DOHH2 (cell line): ENCODE measurements at regions not wholly inside any gene's neighbourhood (a gene's known extent, or its start where the extent isn't known, plus 50 kb on each side); places are given as distances from the start of the nearest gene placed in this dataset.

ENCODE experiments used
- H3F3A ChIP-seq: fragments of 200-600 bp; sonication (generic), shearing (Covaris generic); 2 replicates; pipeline ENCODE4 v1.6.0; 2016; ENCODE audit warnings: antibody characterized with exemption, mild to moderate bottlenecking; ENCODE audit not compliant: control insufficient read depth, insufficient read depth
- H3K27ac ChIP-seq: fragments of 200-600 bp; sonication (generic); 2 replicates; pipeline ENCODE4 v1.5.1; 2014; ENCODE audit warnings: low read depth, mild to moderate bottlenecking, low read length, moderate library complexity
- H3K27me3 ChIP-seq: fragments of 200-600 bp; sonication (generic); 2 replicates; pipeline ENCODE4 v1.6.1; 2014; ENCODE audit warnings: mild to moderate bottlenecking, low read length, mixed read lengths; ENCODE audit not compliant: control insufficient read depth
- H3K36me3 ChIP-seq: fragments of 200-600 bp; sonication (generic); 2 replicates; pipeline ENCODE4 v1.6.1; 2014; ENCODE audit warnings: mild to moderate bottlenecking, low read length, moderate library complexity, mixed read lengths; ENCODE audit not compliant: control insufficient read depth
- H3K4me1 ChIP-seq: fragments of 200-600 bp; sonication (generic); 2 replicates; pipeline ENCODE4 v1.6.1; 2014; ENCODE audit warnings: mild to moderate bottlenecking, low read length, mixed read lengths; ENCODE audit not compliant: control insufficient read depth
- H3K4me2 ChIP-seq: fragments of 200-600 bp; sonication (generic); 2 replicates; pipeline ENCODE4 v1.6.0; 2014; ENCODE audit warnings: mild to moderate bottlenecking, low read length, moderate library complexity
- H3K4me3 ChIP-seq: fragments of 200-600 bp; sonication (generic); 2 replicates; pipeline ENCODE4 v1.5.1; 2014; ENCODE audit warnings: mild to moderate bottlenecking, low read length, mixed read lengths
- H3K79me2 ChIP-seq: fragments of 200-600 bp; sonication (generic); 2 replicates; pipeline ENCODE4 v1.6.1; 2014; ENCODE audit warnings: mild to moderate bottlenecking, low read length, mixed read lengths; ENCODE audit not compliant: control insufficient read depth
- H3K9me2 ChIP-seq: fragments of 200-600 bp; sonication (generic); replicated peaks from 2 replicates; pipeline ENCODE4 v1.6.1; 2014; ENCODE audit warnings: mild to moderate bottlenecking, low read length, mixed read lengths; ENCODE audit not compliant: control insufficient read depth
- H3K9me3 ChIP-seq: fragments of 200-600 bp; sonication (generic); 2 replicates; pipeline ENCODE4 v1.6.1; 2014; ENCODE audit warnings: antibody characterized with exemption, low read length, mixed read lengths; ENCODE audit not compliant: control insufficient read depth, insufficient read depth
- H4K20me1 ChIP-seq: fragments of 200-600 bp; sonication (generic); 2 replicates; pipeline ENCODE4 v1.6.0; 2014; ENCODE audit warnings: low read depth, mild to moderate bottlenecking, antibody characterized with exemption, low read length, moderate library complexity; ENCODE audit not compliant: control insufficient read depth, insufficient read depth
- CTCF ChIP-seq: fragments of 200-600 bp; sonication (generic); IDR thresholded peaks from one replicate; pipeline ENCODE4 v1.5.1; 2014; ENCODE audit warnings: antibody characterized with exemption, mild to moderate bottlenecking, low read depth, low read length; ENCODE audit not compliant: poor library complexity, severe bottlenecking
- EZH2phosphoT487 ChIP-seq: fragments of 200-600 bp; sonication (generic); IDR thresholded peaks from 2 replicates; pipeline ENCODE4 v1.6.1; 2017; ENCODE audit warnings: borderline replicate concordance, mild to moderate bottlenecking, antibody characterized with exemption, low read length, moderate library complexity, mixed read lengths

GRCh38 chr4:86496094-86497080 is 97.7 kb upstream of the PTPN13 start:
- Histone ChIP-seq H3K9me3 (no peaks in the 10 kb centered on the region), H3K4me1 (peaks cover 8% of the 10 kb centered on the region; the same call in 1 of the 2 replicates), H3K27me3 (no peaks in the 10 kb centered on the region), H3K4me2 (no peak overlapping the region), H3K9me2 (no peaks in the 10 kb centered on the region), H3K4me3 (no peak overlapping the region), H3K36me3 (no peaks in the 10 kb centered on the region), H3F3A (no peaks in the 10 kb centered on the region), H3K27ac (no peak overlapping the region), H3K79me2 (no peaks in the 10 kb centered on the region), H4K20me1 (no peaks in the 10 kb centered on the region)
- TF ChIP-seq CTCF, result peak; percentile 68
- TF ChIP-seq EZH2phosphoT487, result no peak

- no peak overlapping the region for H3K4me3 ChIP-seq
- TF ChIP-seq CTCF (no peak), EZH2phosphoT487 (no peak)
- no peak overlapping the region for H3K27ac ChIP-seq
- no peaks in the 10 kb centered on the region for H3K9me2 ChIP-seq
- no peaks in the 10 kb centered on the region for H3K27me3 ChIP-seq
- H3K79me2 ChIP-seq, result no peaks in the 10 kb centered on the region
- H3K4me2 ChIP-seq, result no peak overlapping the region
- no peaks in the 10 kb centered on the region for H4K20me1 ChIP-seq
- H3K36me3 ChIP-seq, result no peaks in the 10 kb centered on the region
- peaks cover 8% of the 10 kb centered on the region; the same call in 1 of the 2 replicates for H3K4me1 ChIP-seq
- H3K9me3 ChIP-seq, result no peaks in the 10 kb centered on the region
- H3F3A ChIP-seq, result no peaks in the 10 kb centered on the region
Observed at GRCh38 chr4:86497131-86497530, 97.0 kb upstream of the PTPN13 start.

GRCh38 chr4:86497980-86498862 is 95.9 kb upstream of the PTPN13 start:
- Histone ChIP-seq H3F3A (no peaks in the 10 kb centered on the region), H3K4me2 (no peak overlapping the region), H3K4me3 (no peak overlapping the region), H3K27ac (no peak overlapping the region), H3K9me2 (no peaks in the 10 kb centered on the region), H3K36me3 (no peaks in the 10 kb centered on the region), H3K4me1 (peaks cover 8% of the 10 kb centered on the region; the same call in 1 of the 2 replicates), H4K20me1 (no peaks in the 10 kb centered on the region), H3K9me3 (no peaks in the 10 kb centered on the region), H3K79me2 (no peaks in the 10 kb centered on the region), H3K27me3 (no peaks in the 10 kb centered on the region)
- TF ChIP-seq CTCF (peak; percentile 87), EZH2phosphoT487 (no peak)
